ENCODE measurements at regions not wholly inside any gene's neighbourhood (a gene's known extent, or its start where the extent isn't known, plus 50 kb on each side); places are given as distances from the start of the nearest gene placed in this dataset.

DNA sequence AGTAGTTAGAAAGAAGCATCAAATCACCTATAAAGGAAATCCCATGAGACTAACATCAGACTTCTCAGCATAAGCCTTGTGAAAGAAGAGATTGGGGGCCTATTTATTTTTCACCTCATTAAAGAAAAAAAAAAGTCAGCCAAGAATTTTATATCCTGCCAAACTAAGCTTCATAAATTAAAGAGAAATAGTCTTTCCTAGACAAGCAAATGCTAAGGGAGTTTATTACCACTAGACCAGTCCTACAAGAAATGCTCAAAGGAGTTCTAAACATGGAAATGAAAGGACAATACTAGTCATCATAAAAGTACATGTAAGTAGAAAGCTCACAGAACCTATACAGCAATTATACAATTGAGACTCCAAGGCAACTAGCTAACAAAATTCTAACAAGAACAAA, 96.5 kb upstream of the OLIG3 start:
- H2BK120ac ChIP-seq (ENCODE audit: low read depth, low read length, poor library complexity, severe bottlenecking), result no peak overlapping the region
- no peaks in the 10 kb centered on the region for H3K9me3 ChIP-seq (ENCODE audit: control insufficient read depth, low read depth, low read length)
- H3K79me2 ChIP-seq (ENCODE audit: insufficient read depth, low read length), result no peaks in the 10 kb centered on the region
- H3K4me2 ChIP-seq (ENCODE audit: insufficient read depth, insufficient read length, low read length), result no peak overlapping the region
- H4K5ac ChIP-seq (ENCODE audit: insufficient read length, low read depth, low read length), result no peak overlapping the region
- H3K27me3 Mint-ChIP-seq (ENCODE audit: low read depth), result peaks cover 2% of the 10 kb centered on the region; the same call in 1 of the 2 replicates
- no peak overlapping the region for H4K91ac ChIP-seq (ENCODE audit: insufficient read length, low read depth, low read length)
- H3K27ac ChIP-seq (ENCODE audit: insufficient read length, low read depth, low read length), result no peak overlapping the region
- H2AFZ ChIP-seq (ENCODE audit: low read length), result no peak overlapping the region
- no peak overlapping the region for H2BK5ac ChIP-seq (ENCODE audit: insufficient read length, low read length)
- H3K27me3 ChIP-seq (ENCODE audit: insufficient read depth, low read length), result no peaks in the 10 kb centered on the region
- no peak overlapping the region for H3K4ac ChIP-seq (ENCODE audit: low read depth, low read length)
- H2BK15ac ChIP-seq (ENCODE audit: low read depth, low read length), result no peak overlapping the region
- no peak overlapping the region for H2BK12ac ChIP-seq (ENCODE audit: insufficient read length, low read depth, low read length)
- H3K23ac ChIP-seq (ENCODE audit: insufficient read length, low read depth, low read length), result no peak overlapping the region
- no peak overlapping the region for H4K8ac ChIP-seq (replicated peaks; ENCODE audit: insufficient read length, low read depth, low read length)
- no peak overlapping the region for H2AK5ac ChIP-seq (ENCODE audit: insufficient read length, low read length)
- no peaks in the 10 kb centered on the region for H3K23me2 ChIP-seq (ENCODE audit: insufficient read length, low read depth, low read length, poor library complexity, severe bottlenecking)
- no peaks in the 10 kb centered on the region for H3K79me1 ChIP-seq (ENCODE audit: insufficient read depth, low read depth, low read length, poor library complexity, severe bottlenecking)
- H3K9ac ChIP-seq (ENCODE audit: extremely low read depth, insufficient read length, low read length), result no peak overlapping the region
- no peak for DNase-seq
- H3K14ac ChIP-seq (ENCODE audit: insufficient read depth, low read length), result no peak overlapping the region
- peaks cover 19 to 28% of the 10 kb centered on the region in 2 experiments for H3K9me3 Mint-ChIP-seq
- H4K20me1 ChIP-seq (ENCODE audit: control insufficient read depth, insufficient read depth, insufficient read length), result no peaks in the 10 kb centered on the region
- no peak overlapping the region for H3K4me3 Mint-ChIP-seq
- H3K18ac ChIP-seq (ENCODE audit: insufficient read length, low read depth, low read length), result no peak overlapping the region
- no peak overlapping the region for H3T11ph ChIP-seq (ENCODE audit: low read length)
- TF ChIP-seq, protein P1, sequence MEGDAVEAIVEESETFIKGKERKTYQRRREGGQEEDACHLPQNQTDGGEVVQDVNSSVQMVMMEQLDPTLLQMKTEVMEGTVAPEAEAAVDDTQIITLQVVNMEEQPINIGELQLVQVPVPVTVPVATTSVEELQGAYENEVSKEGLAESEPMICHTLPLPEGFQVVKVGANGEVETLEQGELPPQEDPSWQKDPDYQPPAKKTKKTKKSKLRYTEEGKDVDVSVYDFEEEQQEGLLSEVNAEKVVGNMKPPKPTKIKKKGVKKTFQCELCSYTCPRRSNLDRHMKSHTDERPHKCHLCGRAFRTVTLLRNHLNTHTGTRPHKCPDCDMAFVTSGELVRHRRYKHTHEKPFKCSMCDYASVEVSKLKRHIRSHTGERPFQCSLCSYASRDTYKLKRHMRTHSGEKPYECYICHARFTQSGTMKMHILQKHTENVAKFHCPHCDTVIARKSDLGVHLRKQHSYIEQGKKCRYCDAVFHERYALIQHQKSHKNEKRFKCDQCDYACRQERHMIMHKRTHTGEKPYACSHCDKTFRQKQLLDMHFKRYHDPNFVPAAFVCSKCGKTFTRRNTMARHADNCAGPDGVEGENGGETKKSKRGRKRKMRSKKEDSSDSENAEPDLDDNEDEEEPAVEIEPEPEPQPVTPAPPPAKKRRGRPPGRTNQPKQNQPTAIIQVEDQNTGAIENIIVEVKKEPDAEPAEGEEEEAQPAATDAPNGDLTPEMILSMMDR (conservative IDR thresholded peaks at IDR 0.05), result no peak
- H2BK20ac ChIP-seq (ENCODE audit: low read depth, low read length, poor library complexity, severe bottlenecking), result no peak overlapping the region
- H3K4me1 Mint-ChIP-seq, result peaks cover 22 to 27% of the 10 kb centered on the region in 2 experiments
- H3K27ac Mint-ChIP-seq, result no peak overlapping the region
- no peak overlapping the region for H3K56ac ChIP-seq (ENCODE audit: insufficient read length, low read depth, low read length)
- H3K36me3 Mint-ChIP-seq (ENCODE audit: insufficient read depth in 1 of 3, low read depth in 3 of 3), result peaks cover 0 to 11% (median 5%) of the 10 kb centered on the region in 3 experiments; a peak in 5 of 7 replicates
- H3K4me1 ChIP-seq (ENCODE audit: insufficient read depth, low read length), result no peaks in the 10 kb centered on the region

All from H9 (cell line).